ENCODE measurements at regions not wholly inside any gene's neighbourhood (a gene's known extent, or its start where the extent isn't known, plus 50 kb on each side); places are given as distances from the start of the nearest gene placed in this dataset.

- TF ChIP-seq CTCF (conservative IDR thresholded peaks at IDR 0.05; ENCODE audit: low read length) (no peak), EZH2phosphoT487 (IDR thresholded peaks at IDR 0.05; ENCODE audit: borderline replicate concordance) (no peak)
These were observed 123.9 kb downstream of the RIN2 start for GRCh38 chr20:19881990-19882389.

Data from Loucy (cell line).